CD4-positive, alpha-beta T cell treated with Interleukin-4 for 4 hours (primary cell): ENCODE measurements at regions not wholly inside any gene's neighbourhood (a gene's known extent, or its start where the extent isn't known, plus 50 kb on each side); places are given as distances from the start of the nearest gene placed in this dataset.

Source experiments
- DNase-seq: peaks from one replicate; pipeline ENCODE4 v3.0.0-alpha.2; 2020

DNA sequence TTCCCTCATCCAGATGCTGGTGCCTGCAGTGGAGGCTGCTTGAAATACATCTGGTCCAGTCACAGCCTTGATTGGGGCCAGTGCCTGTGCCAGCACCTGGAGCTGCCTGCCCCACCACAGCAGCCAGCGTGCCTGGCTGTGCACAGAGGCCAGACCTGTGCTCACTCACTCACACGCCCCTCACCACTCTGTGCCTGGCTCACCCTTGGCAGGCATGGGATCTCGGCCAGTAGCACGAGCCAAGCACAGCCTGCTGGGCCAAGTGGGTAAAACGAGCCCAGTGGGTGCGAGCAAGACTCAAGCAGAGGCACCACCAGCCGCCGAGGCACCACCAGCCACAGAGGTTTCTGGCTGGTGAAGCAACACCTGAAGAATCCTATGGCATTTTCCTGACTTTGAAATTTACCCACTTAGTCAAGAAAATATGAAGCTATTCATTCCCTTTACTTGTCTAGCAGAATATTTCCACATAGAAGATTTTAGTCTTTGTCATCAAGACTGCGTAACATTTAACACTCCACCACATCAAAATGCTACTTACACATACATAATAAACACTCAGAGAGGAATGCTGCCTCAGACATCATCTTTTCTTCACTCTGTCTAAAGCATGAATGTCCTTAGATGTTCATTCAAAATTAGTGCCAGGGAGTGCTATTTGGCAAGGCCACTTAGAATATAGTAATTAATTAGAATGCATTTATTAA is 424.3 kb upstream of the FAT3 start:
- DNase-seq: no peak

DNA sequence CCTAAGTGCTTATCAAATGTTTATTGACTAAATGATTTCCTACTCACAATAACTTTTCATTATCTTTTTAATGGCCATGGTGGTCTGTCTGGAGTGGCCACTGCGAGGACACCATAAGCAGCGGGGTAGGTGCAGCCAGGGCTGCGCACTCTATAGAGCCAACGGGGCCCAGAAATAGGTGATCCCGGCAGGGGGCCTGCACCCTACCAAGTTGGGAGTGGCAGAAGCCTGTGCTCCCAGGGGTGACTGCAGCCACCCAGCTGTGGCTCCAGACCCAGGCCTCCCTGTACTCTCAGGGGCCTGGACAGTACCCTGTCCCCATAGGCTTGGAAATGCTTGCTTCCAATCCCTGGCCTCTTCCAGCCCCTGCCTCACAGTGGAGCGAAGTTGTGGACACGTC is 426.4 kb upstream of the FAT3 start:
- no peak for DNase-seq

DNA sequence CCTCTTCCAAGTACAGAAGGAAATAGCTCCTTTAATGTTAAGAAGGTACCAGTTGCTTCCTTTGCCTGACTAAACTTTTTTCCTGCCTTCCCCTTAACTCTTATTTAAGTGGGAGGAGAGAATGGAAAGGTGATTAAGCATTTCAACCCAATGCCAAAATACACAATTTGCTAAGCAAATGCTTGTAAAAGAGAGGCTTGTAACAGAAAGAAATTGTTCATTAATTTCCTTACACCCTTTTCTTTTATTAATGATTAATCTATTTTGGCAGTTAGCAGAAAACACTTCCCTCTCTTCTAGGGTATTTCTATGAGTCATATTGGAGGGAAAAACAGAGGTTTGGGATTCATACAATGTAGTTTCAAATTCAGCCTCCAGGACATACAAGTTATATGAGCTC is 427.6 kb upstream of the FAT3 start:
- DNase-seq: no peak

DNA sequence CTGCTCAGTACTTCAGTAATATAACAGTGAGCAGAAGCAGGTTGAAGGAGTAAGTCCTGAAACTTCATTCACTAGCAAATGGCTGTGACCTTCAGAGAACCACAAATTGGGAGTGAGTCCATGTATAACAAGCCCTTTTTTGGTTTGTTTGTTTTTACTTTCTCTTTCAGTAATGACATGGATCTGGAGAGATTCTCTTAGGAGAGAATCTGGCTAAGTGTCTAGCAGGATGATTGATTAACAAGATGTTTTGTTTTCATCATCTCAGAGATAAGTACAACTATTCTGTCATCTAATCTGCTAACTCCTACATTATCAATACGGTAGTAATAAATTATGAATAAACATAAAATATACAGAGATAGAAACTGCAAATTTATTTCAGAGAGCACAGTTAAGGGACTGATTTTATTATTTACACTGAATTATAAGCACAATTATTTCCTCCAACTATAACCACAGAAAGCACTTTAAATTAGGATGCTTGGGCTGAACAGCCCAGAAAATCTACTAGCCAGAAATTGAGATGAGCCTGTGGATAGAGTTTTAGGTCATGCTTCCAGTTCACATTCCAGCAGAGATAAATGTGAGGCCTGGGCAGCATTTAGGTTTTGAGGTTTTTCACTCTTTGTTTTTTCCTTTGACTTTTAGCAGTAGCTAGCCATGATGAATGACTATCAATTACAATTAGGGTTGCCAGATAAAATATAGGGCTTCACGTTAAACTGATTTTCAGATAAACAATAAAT is 429.3 kb upstream of the FAT3 start:
- DNase-seq: no peak

DNA sequence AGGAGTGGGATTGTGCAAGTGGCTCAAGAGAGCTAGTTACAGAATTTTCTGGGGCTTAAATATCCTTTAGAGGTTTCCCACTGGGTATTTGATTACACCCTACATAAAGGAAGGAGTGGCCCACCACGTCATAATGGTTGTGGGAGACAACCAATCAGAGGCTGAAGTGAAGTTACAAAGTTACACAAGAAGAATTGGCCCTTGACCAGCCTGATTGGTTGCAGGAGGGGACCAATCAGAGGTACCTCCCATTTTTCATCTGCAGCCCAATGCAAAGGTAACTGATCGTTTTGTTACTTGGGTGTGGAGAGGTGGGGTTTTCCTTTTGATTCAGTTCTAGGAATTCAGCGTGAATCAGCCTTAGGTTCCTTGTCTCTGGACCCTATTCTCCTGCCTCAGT is 430.5 kb upstream of the FAT3 start:
- no peak for DNase-seq

DNA sequence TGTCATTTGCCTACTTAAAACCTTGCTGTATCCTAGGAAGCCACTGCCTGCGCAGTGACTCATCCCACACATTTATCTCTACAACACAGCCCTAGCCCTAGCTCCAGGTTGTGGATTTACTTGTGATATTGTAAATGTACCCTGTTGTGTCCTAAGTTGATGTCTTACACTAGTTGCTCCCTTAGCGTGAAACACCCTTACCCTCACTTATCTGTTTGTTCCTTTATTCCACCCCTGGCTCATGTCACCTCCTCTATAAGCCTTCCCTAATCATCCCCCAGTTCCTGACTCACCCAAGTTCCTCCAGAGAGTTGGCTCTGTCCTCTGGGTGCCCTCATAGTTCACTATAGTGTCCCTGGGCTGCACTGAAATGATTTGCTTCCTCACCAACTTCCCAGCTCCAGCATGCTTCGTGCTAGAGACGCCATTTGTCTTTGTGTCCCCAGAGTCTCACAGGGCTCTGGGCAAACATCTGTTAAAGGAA is 431.8 kb upstream of the FAT3 start:
- no peak for DNase-seq

DNA sequence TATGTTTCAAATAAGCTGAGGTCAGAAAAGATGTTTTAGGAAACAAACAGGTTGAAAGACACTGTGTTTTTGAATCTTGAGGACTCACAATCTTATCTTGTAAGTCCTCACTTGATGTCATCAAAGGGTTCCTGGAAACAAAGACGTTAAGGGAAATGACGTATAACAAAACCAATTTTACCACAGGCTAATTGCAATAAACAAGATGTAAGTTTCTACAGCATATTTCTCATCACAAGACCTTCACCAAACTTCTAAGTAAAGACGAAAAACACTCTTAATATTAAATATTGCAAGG is 433.5 kb upstream of the FAT3 start:
- DNase-seq: no peak

DNA sequence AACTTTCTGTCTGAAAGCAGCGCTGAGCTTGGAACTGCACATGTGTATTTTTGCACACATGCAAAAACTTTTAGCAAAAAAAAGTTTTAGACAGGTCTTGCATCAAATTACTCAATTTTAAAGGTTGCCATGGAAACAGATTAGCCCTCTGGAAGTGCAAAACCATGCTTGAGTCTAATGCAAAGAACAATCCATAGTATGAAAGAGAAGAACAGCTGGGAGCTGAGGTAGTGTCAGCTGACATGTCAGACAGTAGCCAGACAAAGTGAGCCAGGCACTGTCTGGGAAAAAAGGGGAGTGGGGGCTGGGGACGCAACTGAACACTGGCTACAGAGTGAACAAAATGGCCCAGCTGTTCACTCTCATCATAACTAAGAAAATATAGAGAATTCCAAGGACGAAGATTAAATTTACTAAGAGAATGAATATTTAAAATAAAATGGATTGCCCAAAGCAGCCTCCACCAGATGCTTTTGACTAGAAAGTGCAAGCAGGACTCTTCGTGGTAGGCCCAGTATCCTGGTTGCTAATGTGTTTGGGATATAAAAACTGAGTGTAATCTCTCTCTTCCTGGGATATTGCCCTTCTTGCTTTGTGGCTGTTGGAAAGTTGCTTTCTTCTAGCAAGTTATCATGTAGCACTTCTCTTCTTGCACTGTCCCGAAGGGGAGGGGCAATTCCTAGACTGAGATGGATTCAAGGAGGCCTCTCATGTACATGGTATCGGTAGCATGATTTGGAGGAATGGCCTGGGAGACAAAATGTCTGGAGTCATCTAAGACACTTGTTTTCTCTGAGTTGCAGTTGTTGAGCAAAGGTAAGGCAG is 434.1 kb upstream of the FAT3 start:
- DNase-seq: no peak

DNA sequence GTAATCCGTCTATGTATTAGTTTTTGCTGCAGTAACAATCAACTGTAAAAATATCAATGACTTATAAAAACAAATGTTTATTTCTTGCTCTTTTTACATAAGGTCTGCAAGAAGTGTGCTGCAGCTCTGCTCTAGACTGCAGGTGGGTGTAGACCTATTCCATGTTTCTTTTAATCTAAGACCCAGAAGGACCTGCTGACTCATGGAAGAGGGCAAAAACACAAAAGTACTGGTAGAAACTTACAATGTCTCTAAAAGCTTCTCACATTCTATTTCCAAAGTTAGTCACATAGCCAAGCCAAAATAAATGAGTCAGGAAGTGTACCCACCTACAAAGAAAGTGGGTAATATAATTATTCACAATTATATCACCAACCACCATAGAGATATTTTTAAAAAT is 435.9 kb upstream of the FAT3 start:
- DNase-seq: no peak

DNA sequence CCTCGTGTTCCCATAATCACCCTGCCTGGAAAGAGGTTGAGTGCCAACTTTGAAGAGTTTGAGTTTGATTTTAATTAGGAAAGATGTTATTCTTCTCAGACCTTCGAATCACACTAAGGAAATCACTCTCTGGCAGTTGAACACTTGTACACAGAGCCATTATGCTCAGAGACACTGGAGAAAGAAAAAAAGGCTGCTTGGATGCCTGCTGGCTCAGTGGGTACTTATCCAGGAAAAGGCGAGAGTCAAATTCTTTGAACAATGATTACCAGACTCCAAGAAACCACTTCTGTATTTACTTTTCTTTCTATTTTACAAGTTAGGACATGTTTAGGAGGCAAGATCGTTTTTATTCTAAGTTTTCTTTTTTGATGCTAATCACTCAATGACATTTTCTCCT is 438.5 kb upstream of the FAT3 start:
- no peak for DNase-seq

DNA sequence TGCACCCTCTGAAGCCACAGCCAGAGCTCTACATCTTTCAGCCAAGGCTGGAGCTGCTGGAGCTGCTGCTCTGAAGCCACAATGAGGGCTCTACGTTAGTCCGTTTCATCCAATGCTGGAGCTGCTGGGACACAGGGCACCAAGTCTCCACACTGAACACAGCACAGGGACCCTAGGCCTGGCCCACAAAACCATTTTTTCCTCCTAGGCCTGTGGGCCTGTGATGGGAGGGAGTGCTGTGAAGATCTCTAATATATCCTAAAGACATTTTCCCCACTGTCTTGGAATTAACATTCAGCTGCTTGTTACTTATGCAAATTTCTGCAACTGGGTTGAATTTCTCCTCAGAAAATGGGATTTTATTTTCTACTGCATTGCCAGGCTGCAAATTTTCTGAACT is 441.4 kb upstream of the FAT3 start:
- no peak for DNase-seq

DNA sequence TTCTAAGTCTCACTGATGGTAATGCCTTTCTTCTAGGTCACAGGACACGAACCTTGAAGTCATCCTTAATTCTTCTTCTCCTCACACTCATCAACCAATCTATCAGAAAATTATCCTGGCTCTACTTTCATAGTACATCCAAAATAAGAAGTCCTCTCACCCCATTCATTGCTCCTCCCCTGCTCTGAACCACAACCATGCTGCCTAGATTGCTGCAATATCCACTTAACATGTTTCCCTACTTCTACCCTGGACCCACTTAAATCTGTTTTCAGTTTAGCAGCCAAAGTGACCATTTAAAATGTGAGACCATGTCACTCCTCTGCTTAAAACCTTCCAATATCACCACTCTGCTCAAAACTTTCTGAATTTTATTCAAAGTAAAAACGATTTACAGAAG is 445.9 kb upstream of the FAT3 start:
- no peak for DNase-seq

DNA sequence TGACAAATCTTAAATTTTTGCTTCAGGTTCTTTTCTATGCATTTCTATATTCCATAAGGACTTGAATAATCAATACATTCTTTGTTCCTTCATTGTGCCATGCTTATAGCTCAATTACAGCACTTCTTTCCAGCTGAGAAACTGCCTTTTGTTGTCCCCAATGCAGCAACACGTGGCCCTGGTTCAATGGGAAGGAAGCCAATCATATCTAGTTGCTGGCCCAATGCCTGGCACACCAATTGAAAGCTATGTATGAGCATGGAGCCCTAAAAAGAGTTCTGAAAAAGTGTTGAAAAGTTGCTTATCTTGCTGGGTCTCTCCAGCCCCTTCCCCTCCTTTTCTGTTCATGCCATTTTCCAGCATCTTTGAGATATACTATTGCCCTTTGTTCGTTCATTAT is 448.0 kb upstream of the FAT3 start:
- DNase-seq: no peak

DNA sequence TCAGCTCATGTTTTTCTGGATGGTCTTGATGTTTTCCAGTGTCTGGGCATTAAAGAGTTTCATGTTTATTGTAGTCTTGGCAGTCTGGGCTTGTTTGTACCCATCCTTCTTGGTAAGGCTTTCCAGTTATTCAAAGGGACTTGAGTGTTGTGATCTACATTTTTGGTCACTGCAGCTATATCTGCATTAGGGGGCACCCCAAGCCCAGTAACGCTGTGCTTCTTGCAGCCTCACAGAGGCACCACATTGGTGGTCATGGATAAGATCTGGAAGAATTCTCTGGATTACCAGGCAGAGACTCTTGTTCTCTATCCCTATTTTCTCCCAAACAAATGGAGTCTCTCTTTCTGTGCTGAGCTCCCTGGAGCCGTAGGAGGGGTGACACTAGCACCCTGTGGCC is 451.5 kb upstream of the FAT3 start:
- no peak for DNase-seq

DNA sequence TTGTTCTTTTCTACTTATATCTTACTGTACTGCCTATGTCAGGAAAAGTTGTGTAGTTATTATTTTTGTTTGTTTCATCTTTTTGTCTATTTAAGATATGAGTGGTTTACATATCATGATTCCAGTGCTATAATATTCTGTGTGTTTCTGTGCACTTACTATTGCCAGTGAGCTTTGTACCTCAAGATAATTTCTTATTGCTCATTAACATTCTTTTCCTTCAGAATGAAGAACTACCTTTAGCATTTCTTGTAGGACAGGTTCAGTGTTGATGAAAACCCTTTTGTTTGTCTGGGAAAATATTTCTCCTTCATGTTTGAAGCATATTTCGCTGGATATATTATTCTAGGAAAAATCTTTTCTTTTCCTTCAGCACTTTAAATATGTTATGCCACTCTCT is 452.7 kb upstream of the FAT3 start:
- no peak for DNase-seq

DNA sequence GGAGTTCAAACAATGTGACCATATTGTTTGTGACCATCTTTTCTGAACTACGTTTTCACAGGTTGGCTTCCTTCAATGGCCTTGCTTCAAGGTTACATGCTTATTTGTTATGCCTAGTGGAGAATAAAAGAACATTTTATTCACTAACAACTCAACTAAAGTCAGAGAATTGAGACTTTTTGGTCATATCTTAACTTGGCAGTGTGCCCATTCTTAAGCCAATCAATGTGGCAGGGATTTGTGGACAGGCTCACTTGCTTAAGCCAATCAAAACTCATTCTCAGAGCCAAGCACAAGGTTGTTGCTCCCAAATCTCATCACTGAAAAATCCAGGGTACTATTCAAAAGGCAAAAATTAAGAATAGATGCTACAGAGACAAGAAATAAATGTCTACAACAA is 455.8 kb upstream of the FAT3 start:
- no peak for DNase-seq

DNA sequence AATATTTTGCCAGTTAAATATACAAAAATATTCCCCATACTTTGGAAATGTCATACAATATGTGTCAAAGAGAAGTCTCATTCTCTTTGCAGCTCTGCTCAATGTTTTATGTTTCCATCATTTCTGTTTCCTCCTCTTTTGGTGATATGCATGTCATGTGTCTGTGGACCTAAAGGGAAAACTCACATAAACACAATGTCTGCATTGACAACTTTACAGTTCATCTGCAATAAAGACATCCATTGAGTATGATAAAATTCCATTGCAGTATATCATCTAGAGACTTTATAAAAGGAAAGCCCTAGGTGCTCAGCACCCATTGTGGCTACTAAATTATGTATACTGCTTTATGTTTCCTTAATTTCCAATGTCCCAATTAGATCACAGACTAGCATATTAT is 461.3 kb upstream of the FAT3 start:
- no peak for DNase-seq

DNA sequence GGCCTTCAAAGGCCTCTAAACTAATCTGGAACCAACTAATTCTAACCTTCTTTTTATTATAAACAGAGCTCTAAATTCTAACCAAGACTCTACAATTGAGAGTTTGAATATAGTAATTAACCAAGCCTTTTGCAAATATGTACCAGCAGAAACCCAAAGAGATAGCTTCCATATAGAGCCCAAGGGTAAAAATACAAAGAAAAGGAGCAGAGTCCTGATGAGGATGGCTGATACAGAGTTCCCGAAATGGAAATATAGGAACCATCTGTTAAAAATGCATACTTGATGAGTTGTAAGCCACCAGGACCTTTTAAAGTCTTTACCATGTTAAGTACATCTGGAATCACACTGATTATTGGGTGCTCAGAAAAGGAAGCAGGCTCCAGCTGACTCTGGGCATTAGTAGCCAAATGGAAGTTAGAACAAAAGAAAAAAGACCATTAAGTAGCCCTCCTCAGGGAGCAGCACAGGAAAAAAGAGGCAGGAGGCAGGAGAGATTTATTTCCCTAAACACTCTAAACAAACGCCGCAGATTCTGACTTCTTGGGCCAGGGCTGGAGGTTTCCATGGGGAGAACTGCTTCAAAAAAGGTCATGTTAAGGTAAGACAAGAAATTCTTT is 463.1 kb upstream of the FAT3 start:
- no peak for DNase-seq

DNA sequence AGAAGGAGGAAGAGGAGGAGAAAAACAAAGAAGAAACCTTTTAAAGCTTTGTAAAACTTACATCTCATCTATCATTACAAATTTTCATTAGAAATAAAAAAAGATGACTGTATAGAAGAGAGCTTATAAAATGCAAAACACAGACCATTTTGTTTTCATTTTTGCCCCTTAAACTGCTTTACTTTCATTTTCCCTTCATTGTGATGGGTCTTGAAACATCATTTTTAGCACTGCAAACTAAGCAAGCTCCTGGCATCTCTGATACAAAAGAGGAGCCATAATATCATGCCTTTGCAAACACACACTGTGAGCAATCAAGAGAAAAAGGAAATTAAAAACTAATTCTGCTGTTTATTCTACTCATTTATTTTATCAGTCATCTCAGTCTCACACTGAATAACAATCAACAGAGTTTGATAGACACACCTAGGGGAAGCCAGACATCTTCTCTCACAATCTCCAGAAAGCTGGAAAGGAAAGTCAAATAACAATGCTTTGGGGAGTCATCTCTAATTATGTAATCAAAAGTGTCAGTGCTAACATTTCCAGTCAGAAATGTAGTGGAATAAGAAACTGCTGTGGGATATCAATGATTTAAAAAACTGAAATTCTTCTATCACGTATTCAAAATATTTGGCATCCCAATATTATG is 467.7 kb upstream of the FAT3 start:
- DNase-seq: no peak

DNA sequence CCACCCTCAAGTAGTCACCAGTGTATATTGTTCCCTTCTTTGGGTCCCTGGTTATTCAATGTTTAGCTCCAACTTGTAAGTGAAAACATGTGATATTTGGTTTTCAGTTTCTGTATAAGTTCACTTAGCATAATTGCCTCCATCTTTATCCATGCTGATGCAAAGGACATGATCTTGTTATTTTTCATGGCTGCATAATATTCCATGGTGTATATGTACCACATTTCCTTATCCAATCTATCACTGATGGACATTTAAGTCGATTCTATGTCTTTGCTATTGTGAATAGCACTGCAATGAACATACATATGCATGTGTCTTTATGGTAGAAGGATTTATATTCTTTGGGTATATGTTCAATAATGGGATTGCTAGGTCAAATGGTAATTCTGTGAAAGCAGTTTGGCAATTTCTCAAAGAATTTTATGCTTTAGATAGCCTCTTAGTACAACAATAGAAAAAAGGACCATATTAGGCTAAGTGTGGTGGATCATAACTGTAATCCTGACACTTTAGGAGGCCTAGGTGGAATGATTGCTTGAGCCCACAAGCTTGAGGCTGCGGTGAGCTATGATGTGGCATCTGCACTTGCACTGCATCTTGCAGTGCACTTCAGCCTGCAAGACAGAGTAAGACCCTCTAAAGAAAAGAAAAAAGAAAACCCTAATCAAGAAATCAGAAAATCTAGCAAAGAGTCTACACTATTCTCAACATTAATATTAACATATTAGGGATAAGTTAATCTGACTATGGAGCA is 468.5 kb upstream of the FAT3 start:
- DNase-seq: no peak

DNA sequence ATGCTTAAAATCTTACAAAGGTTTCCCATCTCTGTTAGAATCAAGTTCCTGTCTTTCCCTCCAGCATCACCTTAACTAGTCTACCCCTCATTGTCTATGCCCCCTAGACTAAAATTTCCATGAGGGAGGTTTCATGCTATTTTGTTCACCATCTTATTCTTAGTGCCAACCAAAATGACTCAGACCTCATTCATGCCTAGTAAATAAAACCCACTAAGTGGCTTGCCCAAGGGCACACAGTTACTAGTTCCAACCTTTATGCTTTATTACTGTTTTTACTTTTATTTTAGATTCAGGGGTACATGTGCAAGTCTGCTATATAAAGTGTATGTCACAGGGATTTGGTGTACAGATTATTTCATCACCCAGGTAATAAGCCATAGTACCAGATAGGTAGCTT is 469.1 kb upstream of the FAT3 start:
- DNase-seq: no peak

DNA sequence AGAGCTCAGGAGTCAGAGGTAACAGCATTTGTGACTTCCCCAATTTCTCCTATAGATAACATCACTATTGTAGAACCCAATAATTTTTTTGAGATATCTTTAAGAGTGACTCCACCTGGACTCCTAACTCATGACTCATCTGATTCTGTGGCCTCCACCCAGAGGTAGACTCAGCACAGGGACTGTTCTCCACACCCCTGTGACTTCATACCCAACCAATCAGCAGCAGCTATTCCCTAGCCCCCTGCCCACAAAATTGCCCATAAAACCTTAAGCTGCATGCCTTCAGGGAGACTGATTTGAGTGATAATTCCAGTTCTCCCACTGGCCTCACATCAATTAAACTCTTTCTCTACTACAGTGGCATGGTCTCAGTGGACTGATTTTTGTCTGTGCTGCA is 475.4 kb upstream of the FAT3 start:
- no peak for DNase-seq
